ENCODE measurements at regions not wholly inside any gene's neighbourhood (a gene's known extent, or its start where the extent isn't known, plus 50 kb on each side); places are given as distances from the start of the nearest gene placed in this dataset.
A peak's percentile ranks its signal among the peaks of the same experiment; 100 is the strongest.

- TF ChIP-seq POLR2A (IDR thresholded peaks at IDR 0.05) (peak; percentile 31 to 49), CTCF (IDR thresholded peaks at IDR 0.05) (no peak)
- H3K27ac ChIP-seq, result peak overlapping the region; percentile 75 to 100
- H3K9me3 ChIP-seq, result no peaks in the 10 kb centered on the region
- H3K27me3 ChIP-seq, result no peaks in the 10 kb centered on the region
- peak; percentile 54 to 81 for DNase-seq
- no peaks in the 10 kb centered on the region for H3K36me3 ChIP-seq
- peaks cover 8 to 20% of the 10 kb centered on the region in 2 donors for H3K4me1 ChIP-seq
- peak overlapping the region; percentile 10 to 21 for H3K4me3 ChIP-seq
- intact Hi-C loops (cut with DNase I; ENCODE audit: low total_unique reads), result no loop called here
These were observed 55.1 kb upstream of the RASA2 start for GRCh38 chr3:141431411-141432378.

- Histone ChIP-seq H3K36me3 (no peaks in the 10 kb centered on the region), H3K27ac (peak overlapping the region; percentile 75 to 100), H3K4me1 (peaks cover 0 to 11% of the 10 kb centered on the region in 2 donors), H3K27me3 (no peaks in the 10 kb centered on the region), H3K9me3 (no peaks in the 10 kb centered on the region), H3K4me3 (no peak overlapping the region)
- DNase-seq, result no peak
- intact Hi-C loops (cut with DNase I; ENCODE audit: low total_unique reads), result no loop called here
- no peak for TF ChIP-seq POLR2A (IDR thresholded peaks at IDR 0.05)
- no peak for TF ChIP-seq CTCF (IDR thresholded peaks at IDR 0.05)
These were observed 53.9 kb upstream of the RASA2 start for GRCh38 chr3:141432904-141433303.

DNA sequence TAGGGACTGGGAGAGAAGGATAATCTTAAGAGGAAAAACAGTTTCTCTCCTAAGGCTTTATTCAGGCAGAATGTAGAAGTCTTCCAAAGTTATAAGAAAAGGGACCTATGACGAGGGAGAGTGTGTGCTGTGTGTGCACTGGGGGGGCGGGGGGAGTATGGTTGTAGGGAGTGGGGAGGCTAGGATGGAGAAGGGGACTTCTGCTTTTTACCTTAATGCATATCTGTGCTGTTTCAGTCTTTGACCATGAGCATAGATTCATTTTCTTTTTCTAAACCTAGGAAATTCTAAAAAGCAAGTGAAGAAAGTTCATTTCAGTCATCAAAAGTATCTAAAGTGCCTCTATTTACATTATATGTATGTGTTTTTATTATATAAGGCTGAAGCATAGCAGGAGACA lies 52.6 kb upstream of the RASA2 start:
- DNase-seq, result no peak
- Histone ChIP-seq H3K4me3 (no peak overlapping the region), H3K27ac (peak overlapping the region; percentile 16 to 100), H3K9me3 (no peaks in the 10 kb centered on the region), H3K4me1 (peaks cover 0 to 5% of the 10 kb centered on the region in 2 donors), H3K27me3 (no peaks in the 10 kb centered on the region), H3K36me3 (no peaks in the 10 kb centered on the region)
- no peak for TF ChIP-seq CTCF (IDR thresholded peaks at IDR 0.05)
- no peak for TF ChIP-seq POLR2A (IDR thresholded peaks at IDR 0.05)
- intact Hi-C loops (cut with DNase I; ENCODE audit: low total_unique reads), result no loop called here

- Histone ChIP-seq H3K27ac (peak overlapping the region; percentile 46 to 87), H3K27me3 (no peaks in the 10 kb centered on the region), H3K4me1 (no peaks in the 10 kb centered on the region), H3K36me3 (no peaks in the 10 kb centered on the region), H3K9me3 (no peaks in the 10 kb centered on the region), H3K4me3 (no peak overlapping the region)
- intact Hi-C loops (cut with DNase I; ENCODE audit: low total_unique reads), result no loop called here
- no peak for DNase-seq
- TF ChIP-seq CTCF (IDR thresholded peaks at IDR 0.05) (no peak), POLR2A (IDR thresholded peaks at IDR 0.05) (no peak)
These were observed 50.6 kb upstream of the RASA2 start for GRCh38 chr3:141436180-141436579.
